Activated CD8-positive, alpha-beta T cell treated with anti-CD3 and anti-CD28 coated beads, Interleukin-2, amount 10 ng/mL, durations not matched to agents 7 days and 5 days (primary cell): ENCODE measurements at regions not wholly inside any gene's neighbourhood (a gene's known extent, or its start where the extent isn't known, plus 50 kb on each side); places are given as distances from the start of the nearest gene placed in this dataset.
"Not testable (repeated sequence)": the region's sequence is repeated elsewhere in the genome, so short reads cannot be mapped to it uniquely, and the experiment has no call there.

ENCODE experiments used
- ATAC-seq: fragments of 150-1000 bp; cut with Tn5 transposase; one replicate; pipeline ENCODE4 v1.10.0; 2021; ENCODE audit warnings: moderate library complexity
- CTCF ChIA-PET: fragments of 350-600 bp; sonication (Branson Sonifier 250); formaldehyde crosslinking; loops from one replicate; lab custom pipeline; 2021; ENCODE audit warnings: antibody characterized with exemption; lab: Charles Lee
- POLR2A ChIA-PET: fragments of 350-600 bp; sonication (Branson Sonifier 250); formaldehyde crosslinking; loops from one replicate; lab custom pipeline; 2021; ENCODE audit warnings: antibody characterized with exemption; lab: Charles Lee
- DNase-seq: peaks from one replicate; pipeline ENCODE4 v3.0.0-alpha.2; 2020
- H3K27ac Mint-ChIP-seq: one replicate; pipeline ENCODE4 v1.8.0; 2021; ENCODE audit warnings: mild to moderate bottlenecking, mixed read lengths
- H3K27me3 Mint-ChIP-seq: one replicate; pipeline ENCODE4 v1.8.0; 2021; ENCODE audit warnings: low read depth, mixed read lengths
- H3K36me3 Mint-ChIP-seq: one replicate; pipeline ENCODE4 v1.8.0; 2021; ENCODE audit warnings: low read depth, mixed read lengths
- H3K4me1 Mint-ChIP-seq: one replicate; pipeline ENCODE4 v1.8.0; 2021; ENCODE audit warnings: low read depth, mixed read lengths
- H3K4me3 Mint-ChIP-seq: one replicate; pipeline ENCODE4 v1.8.0; 2021; ENCODE audit warnings: mild to moderate bottlenecking, mixed read lengths
- H3K9me3 Mint-ChIP-seq: one replicate; pipeline ENCODE4 v1.8.0; 2022; ENCODE audit warnings: mixed read lengths; ENCODE audit not compliant: insufficient read depth

DNA sequence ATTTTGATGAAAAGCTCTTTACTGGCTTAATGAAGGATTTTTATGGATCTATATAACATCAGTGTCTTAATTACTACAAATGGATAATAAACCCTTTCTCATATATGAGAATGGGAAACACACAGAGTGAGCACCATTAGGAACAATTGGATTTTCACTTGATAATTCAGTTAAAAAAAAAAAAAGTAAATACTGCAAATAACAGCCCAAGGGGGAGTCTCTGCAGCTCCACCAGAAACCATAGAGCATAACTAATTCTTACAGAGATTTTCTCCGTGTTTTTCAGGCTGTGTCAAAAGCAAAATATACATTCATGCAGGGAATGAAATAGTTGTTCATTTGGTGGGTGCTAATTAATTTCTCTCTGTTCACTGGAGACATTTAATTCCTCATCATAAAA is 125.3 kb downstream of the EBLN2 start:
- H3K27ac Mint-ChIP-seq: no peak overlapping the region
- ChIA-PET POLR2A (no interaction called here), CTCF (no interaction called here)
- DNase-seq (no peak), ATAC-seq (no peak)
- no peak overlapping the region for H3K4me3 Mint-ChIP-seq
- H3K36me3 Mint-ChIP-seq: no peaks in the 10 kb centered on the region
- H3K27me3 Mint-ChIP-seq: peaks cover 8% of the 10 kb centered on the region
- no peaks in the 10 kb centered on the region for H3K9me3 Mint-ChIP-seq
- no peaks in the 10 kb centered on the region for H3K4me1 Mint-ChIP-seq

- no peaks in the 10 kb centered on the region for H3K4me1 Mint-ChIP-seq
- no peaks in the 10 kb centered on the region for H3K9me3 Mint-ChIP-seq
- no peak overlapping the region for H3K4me3 Mint-ChIP-seq
- H3K27ac Mint-ChIP-seq: no peak overlapping the region
- ATAC-seq: no peak
- ChIA-PET POLR2A (no interaction called here), CTCF (no interaction called here)
- H3K27me3 Mint-ChIP-seq: peaks cover 8% of the 10 kb centered on the region
- H3K36me3 Mint-ChIP-seq: no peaks in the 10 kb centered on the region
- DNase-seq: no peak
Observed at GRCh38 chr3:73187328-73187727, 125.9 kb downstream of the EBLN2 start.

GRCh38 chr3:73188707-73189106 is 127.2 kb downstream of the EBLN2 start:
- CTCF ChIA-PET: interaction anchor here (0.5 to 0.7 kb wide), 2 partner anchors 901 to 949 kb away, joined by 3 read pairs; no protein-coding TSS in a partner anchor
- no peak for DNase-seq
- no peaks in the 10 kb centered on the region for H3K4me1 Mint-ChIP-seq
- no peak overlapping the region for H3K4me3 Mint-ChIP-seq
- no peaks in the 10 kb centered on the region for H3K36me3 Mint-ChIP-seq
- H3K9me3 Mint-ChIP-seq: no peaks in the 10 kb centered on the region
- H3K27me3 Mint-ChIP-seq: peaks cover 8% of the 10 kb centered on the region
- POLR2A ChIA-PET: interaction anchor here (0.6 kb wide), 1 partner anchor 9 kb away, joined by 3 read pairs; no protein-coding TSS in a partner anchor
- H3K27ac Mint-ChIP-seq: no peak overlapping the region
- ATAC-seq: no peak

DNA sequence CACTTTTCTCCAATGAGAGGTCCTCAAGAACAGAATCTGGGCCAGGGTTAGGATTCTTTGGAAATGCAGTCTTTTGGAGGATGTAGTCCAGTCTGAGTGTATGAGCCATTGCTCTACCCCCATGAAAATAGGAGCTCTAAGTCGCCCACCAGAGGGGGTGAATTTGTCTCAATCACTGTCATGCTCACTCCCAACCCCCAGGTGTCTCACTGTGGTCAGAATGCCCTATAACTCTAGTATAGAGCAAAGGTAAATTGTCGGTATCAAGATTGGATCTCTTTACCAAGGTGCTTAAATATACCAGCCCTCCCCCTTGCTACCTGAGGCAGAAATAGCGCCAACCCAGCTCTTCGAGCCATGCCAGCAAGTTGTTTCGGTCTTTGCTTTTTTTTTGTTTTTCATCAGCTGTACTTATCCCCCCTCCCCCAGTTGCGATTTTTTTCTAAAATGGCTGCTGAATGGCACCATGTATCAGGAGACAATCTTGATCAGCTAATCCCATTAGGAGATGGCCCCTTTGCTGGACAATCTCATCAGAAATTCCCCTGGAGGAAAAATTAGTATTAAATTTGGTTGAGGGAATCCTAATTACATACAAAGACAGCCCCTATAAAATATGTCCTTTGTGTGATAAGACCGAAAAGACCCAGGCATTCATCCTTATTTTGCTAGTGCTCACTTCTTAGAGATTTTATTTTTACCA is 130.7 kb downstream of the EBLN2 start:
- peaks cover 5% of the 10 kb centered on the region for H3K9me3 Mint-ChIP-seq
- H3K4me1 Mint-ChIP-seq: no peaks in the 10 kb centered on the region
- ChIA-PET CTCF (interaction anchor here (1.8 kb wide), 1 partner anchor 240 kb away, joined by 3 read pairs; no protein-coding TSS in a partner anchor), POLR2A (no interaction called here)
- H3K27me3 Mint-ChIP-seq: peaks cover 4% of the 10 kb centered on the region
- H3K4me3 Mint-ChIP-seq: no peak overlapping the region
- DNase-seq (no peak), ATAC-seq (no peak)
- no peak overlapping the region for H3K27ac Mint-ChIP-seq
- H3K36me3 Mint-ChIP-seq: no peaks in the 10 kb centered on the region

DNA sequence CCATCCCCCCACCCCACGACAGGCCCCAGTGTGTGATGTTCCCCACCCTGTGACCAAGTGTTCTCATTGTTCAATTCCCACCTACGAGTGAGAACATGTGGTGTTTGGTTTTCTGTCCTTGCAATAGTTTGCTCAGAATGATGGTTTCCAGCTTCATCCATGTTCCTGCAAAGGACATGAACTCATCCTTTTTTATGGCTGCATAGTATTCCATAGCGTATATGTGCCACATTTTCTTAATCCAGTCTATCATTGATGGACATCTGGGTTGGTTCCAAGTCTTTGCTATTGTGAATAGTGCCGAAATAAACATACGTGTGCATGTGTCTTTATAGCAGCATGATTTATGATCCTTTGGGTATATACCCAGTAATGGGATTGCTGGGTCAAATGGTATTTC is 132.5 kb downstream of the EBLN2 start:
- H3K4me3 Mint-ChIP-seq, H3K27me3 Mint-ChIP-seq, H3K36me3 Mint-ChIP-seq, DNase-seq, ATAC-seq, CTCF ChIA-PET, POLR2A ChIA-PET, H3K9me3 Mint-ChIP-seq, H3K4me1 Mint-ChIP-seq, H3K27ac Mint-ChIP-seq: not testable (repeated sequence)

- Mint-ChIP-seq H3K4me3 (no peak overlapping the region), H3K9me3 (peaks cover 5% of the 10 kb centered on the region), H3K36me3 (no peaks in the 10 kb centered on the region), H3K27ac (no peak overlapping the region), H3K27me3 (peaks cover 4% of the 10 kb centered on the region), H3K4me1 (no peaks in the 10 kb centered on the region)
- POLR2A ChIA-PET: no interaction called here
- DNase-seq (no peak), ATAC-seq (no peak)
- CTCF ChIA-PET: no interaction called here
Observed at GRCh38 chr3:73197187-73197586, 135.7 kb downstream of the EBLN2 start.

GRCh38 chr3:73203101-73203500 is 141.6 kb downstream of the EBLN2 start:
- POLR2A ChIA-PET: no interaction called here
- no peaks in the 10 kb centered on the region for H3K4me1 Mint-ChIP-seq
- no peak overlapping the region for H3K27ac Mint-ChIP-seq
- H3K4me3 Mint-ChIP-seq: no peak overlapping the region
- no peaks in the 10 kb centered on the region for H3K36me3 Mint-ChIP-seq
- DNase-seq: no peak
- no peak for ATAC-seq
- no peaks in the 10 kb centered on the region for H3K9me3 Mint-ChIP-seq
- CTCF ChIA-PET: no interaction called here
- peaks cover 4% of the 10 kb centered on the region for H3K27me3 Mint-ChIP-seq

DNA sequence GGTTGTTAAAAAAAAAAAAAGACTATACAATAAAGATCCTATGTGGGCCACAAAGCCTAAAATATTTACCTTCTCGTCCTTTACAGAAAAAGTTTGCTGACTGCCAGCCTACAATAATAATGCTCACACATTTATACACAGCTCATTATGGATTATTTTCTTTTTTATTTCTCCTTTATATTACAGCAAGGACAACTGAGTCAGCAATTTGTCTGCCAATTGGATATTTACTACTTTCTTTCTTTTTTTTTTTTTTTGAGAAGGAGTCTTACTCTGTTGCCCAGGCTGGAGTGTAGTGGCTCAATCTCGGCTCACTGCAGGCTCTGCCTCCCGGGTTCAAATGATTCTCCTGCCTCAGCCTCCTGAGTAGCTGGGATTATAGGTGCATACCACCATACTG is 142.2 kb downstream of the EBLN2 start:
- Mint-ChIP-seq H3K4me1 (no peaks in the 10 kb centered on the region), H3K4me3 (no peak overlapping the region), H3K27me3 (peaks cover 4% of the 10 kb centered on the region), H3K27ac (no peak overlapping the region), H3K36me3 (no peaks in the 10 kb centered on the region), H3K9me3 (no peaks in the 10 kb centered on the region)
- ChIA-PET CTCF (no interaction called here), POLR2A (no interaction called here)
- DNase-seq: no peak
- no peak for ATAC-seq

- no peak overlapping the region for H3K4me3 Mint-ChIP-seq
- no peaks in the 10 kb centered on the region for H3K9me3 Mint-ChIP-seq
- H3K27ac Mint-ChIP-seq: no peak overlapping the region
- no peaks in the 10 kb centered on the region for H3K36me3 Mint-ChIP-seq
- peaks cover 4% of the 10 kb centered on the region for H3K27me3 Mint-ChIP-seq
- ATAC-seq (no peak), DNase-seq (no peak)
- no peaks in the 10 kb centered on the region for H3K4me1 Mint-ChIP-seq
- ChIA-PET CTCF (no interaction called here), POLR2A (no interaction called here)
Observed at GRCh38 chr3:73204841-73205240, 143.4 kb downstream of the EBLN2 start.

DNA sequence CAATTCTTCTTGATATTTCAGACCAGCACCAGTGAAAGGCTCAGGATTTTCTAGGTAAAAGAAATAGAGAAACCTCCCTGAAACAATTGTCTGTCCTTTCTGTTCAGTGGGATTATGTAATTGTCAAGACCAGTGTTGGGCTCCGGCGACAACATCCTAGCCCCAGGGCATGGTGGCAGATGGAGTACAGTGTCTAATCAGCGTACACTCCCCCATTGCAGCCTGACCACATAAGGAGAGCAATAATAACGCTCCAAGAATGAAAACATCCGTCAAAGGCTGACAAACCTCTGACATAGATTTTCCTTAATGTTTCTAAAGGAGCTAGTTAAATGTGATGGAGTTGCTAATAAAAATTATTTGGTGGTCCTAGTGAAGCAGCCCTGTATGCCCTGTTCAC is 144.6 kb downstream of the EBLN2 start:
- H3K9me3 Mint-ChIP-seq: no peaks in the 10 kb centered on the region
- ATAC-seq (no peak), DNase-seq (no peak)
- ChIA-PET POLR2A (no interaction called here), CTCF (no interaction called here)
- H3K4me1 Mint-ChIP-seq: no peaks in the 10 kb centered on the region
- no peak overlapping the region for H3K27ac Mint-ChIP-seq
- peaks cover under 1% of the 10 kb centered on the region for H3K27me3 Mint-ChIP-seq
- H3K36me3 Mint-ChIP-seq: no peaks in the 10 kb centered on the region
- no peak overlapping the region for H3K4me3 Mint-ChIP-seq

DNA sequence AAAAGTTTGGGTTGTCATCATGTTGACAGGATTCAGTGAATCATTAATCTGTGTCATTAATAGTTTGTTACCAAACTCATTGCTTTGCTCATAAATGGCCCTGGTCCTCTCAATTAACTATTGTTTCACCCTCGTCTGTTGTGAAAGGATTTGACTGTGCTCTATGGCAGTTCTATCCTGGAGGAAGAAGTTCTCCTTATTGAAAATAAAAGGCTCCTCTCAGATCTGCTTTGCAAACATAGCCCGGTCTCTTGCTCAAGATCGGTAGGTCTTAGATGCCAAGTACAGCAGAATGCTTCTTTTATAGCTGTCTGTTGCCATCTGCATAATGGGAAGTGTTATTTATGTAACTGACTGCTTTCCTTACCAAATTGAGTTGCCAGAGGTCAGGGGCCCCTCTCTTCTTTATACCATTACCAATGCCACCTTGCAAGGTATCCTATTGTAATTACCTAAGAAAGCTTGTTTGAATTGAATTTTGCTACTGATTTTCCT is 146.5 kb downstream of the EBLN2 start:
- ATAC-seq: no peak
- no peak for DNase-seq
- no peak overlapping the region for H3K4me3 Mint-ChIP-seq
- no peaks in the 10 kb centered on the region for H3K4me1 Mint-ChIP-seq
- H3K27me3 Mint-ChIP-seq: no peaks in the 10 kb centered on the region
- no peak overlapping the region for H3K27ac Mint-ChIP-seq
- no peaks in the 10 kb centered on the region for H3K9me3 Mint-ChIP-seq
- H3K36me3 Mint-ChIP-seq: no peaks in the 10 kb centered on the region
- POLR2A ChIA-PET: no interaction called here
- CTCF ChIA-PET: no interaction called here

GRCh38 chr3:73210759-73211158 is 149.3 kb downstream of the EBLN2 start:
- Mint-ChIP-seq H3K27ac (no peak overlapping the region), H3K27me3 (peaks cover under 1% of the 10 kb centered on the region), H3K9me3 (no peaks in the 10 kb centered on the region), H3K4me3 (no peak overlapping the region), H3K36me3 (no peaks in the 10 kb centered on the region), H3K4me1 (no peaks in the 10 kb centered on the region)
- ChIA-PET POLR2A (no interaction called here), CTCF (no interaction called here)
- ATAC-seq: no peak
- DNase-seq: no peak
